GM12872 (cell line): ENCODE measurements at regions not wholly inside any gene's neighbourhood (a gene's known extent, or its start where the extent isn't known, plus 50 kb on each side); places are given as distances from the start of the nearest gene placed in this dataset.

Source experiments
- TF ChIP-seq, protein P1 (sequence below): IDR thresholded peaks from 3 replicates; pipeline ENCODE4 v1.5.1; 2011; ENCODE audit warnings: low read depth, mild to moderate bottlenecking, low read length, moderate library complexity; ENCODE audit not compliant: insufficient read depth

DNA sequence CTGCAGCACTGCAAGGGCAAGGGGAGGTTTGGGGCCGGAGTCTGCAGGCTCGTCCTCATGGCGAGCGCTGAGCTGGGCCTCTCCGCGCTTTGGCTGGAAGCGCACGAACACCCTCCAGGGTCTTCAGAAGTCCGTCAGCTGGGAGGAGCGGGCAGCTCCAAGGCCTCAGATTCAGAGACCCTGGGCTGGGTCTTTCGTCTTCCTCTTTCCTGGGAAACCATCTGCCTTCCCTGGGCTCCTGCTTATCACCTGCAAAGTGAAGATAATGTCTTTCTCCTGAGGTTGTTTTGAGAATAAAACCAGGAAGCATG, 525.6 kb downstream of the BRD1 start:
- TF ChIP-seq, protein P1, sequence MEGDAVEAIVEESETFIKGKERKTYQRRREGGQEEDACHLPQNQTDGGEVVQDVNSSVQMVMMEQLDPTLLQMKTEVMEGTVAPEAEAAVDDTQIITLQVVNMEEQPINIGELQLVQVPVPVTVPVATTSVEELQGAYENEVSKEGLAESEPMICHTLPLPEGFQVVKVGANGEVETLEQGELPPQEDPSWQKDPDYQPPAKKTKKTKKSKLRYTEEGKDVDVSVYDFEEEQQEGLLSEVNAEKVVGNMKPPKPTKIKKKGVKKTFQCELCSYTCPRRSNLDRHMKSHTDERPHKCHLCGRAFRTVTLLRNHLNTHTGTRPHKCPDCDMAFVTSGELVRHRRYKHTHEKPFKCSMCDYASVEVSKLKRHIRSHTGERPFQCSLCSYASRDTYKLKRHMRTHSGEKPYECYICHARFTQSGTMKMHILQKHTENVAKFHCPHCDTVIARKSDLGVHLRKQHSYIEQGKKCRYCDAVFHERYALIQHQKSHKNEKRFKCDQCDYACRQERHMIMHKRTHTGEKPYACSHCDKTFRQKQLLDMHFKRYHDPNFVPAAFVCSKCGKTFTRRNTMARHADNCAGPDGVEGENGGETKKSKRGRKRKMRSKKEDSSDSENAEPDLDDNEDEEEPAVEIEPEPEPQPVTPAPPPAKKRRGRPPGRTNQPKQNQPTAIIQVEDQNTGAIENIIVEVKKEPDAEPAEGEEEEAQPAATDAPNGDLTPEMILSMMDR: no peak

DNA sequence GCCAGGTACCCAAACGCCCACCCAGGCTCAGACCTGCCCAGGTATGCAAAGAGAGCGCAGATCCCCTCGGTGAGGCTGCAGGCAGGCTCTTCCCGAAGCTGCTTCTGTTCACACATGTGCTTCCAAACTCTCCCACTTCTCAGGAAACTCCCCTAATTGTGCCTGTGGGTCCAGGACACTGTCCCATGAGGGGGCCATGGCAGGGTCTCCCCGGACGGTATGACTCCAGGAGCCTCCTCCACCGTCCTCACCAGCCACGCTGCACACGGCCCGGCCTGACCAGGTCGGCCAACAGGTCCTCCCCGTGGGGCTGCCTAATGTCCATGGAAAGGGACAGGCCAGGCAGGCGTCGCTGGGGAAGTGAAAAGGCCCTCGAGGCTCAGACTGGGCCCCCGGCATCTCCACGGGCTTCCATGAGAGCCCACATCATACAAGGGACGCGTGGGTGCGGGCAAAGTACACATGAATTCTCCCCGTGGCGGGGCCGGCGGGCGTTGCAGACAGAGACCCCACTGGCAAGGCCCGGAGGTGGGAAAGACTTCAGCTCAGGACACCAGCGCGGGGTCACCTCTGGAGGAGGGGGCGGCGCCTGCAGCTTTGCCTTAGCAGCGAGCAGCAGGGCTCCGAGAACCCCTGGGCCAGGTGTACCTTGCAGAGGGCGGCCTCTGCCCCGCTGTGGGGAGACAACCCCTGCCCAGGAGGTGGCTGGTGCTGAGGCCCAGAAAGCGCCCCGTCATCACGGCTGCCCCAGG, 526.1 kb downstream of the BRD1 start:
- TF ChIP-seq, protein P1: no peak

DNA sequence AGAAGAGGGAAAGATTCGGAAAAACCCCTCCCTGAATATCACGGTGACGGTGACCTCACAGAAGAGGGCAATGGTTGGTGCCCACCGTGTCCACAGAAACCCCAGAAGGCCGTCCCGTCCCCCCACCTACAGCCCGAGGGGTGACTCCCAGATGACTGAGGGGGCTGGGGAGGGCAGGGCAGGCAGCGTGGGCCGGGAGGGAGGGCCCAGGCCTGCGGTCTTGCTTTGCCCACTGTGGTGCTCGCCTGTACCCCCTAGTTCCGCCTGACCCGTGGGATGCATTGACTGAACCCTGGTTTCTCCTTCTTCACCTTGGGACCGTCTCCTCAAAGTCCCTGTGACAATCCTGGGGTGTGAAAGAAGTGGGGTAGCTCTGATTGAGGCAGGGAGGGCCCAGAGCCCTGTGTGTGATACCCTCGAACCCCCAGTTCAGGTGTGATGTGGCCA, 526.7 kb downstream of the BRD1 start:
- TF ChIP-seq, protein P1: no peak

DNA sequence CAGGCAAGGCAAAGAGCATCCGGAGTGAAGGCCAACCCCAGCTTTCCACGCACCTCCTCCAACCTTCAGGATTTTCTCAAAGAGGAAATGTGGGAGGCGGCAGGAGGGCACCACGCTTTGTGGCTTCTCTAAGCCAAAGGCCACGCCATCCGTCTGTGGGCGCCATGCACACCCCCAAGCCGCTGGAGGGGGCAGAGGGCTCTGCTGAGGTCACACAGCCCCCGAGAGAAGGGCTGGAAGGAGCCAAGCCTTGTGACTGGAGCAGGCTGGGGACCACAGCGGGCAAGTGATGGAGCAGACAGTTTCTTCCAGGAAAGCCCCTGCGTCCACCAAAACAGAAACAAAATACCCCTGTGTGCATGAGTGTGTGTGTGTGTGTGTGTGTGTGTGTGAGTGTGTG, 527.4 kb downstream of the BRD1 start:
- TF ChIP-seq, protein P1: no peak

DNA sequence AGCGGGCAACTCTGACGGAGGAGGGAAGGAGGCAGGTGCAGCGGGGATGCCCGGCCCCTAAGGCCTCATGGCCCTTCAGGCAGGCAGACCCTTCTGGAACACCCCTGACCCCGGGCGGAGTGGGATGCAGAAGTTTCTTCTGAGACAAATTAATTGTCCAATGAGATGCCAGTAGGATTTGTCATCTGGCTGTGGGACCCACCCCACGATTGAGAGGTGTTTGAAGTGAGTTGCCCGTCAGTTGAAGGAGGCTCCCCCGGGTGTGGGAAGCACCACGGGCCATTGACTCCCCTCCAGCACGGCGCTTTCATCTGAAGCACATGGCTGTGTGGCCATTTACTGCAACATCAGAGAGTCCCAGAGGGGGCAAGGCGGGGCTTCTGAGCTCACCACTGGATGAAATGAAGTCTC, 527.8 kb downstream of the BRD1 start:
- TF ChIP-seq, protein P1: no peak

DNA sequence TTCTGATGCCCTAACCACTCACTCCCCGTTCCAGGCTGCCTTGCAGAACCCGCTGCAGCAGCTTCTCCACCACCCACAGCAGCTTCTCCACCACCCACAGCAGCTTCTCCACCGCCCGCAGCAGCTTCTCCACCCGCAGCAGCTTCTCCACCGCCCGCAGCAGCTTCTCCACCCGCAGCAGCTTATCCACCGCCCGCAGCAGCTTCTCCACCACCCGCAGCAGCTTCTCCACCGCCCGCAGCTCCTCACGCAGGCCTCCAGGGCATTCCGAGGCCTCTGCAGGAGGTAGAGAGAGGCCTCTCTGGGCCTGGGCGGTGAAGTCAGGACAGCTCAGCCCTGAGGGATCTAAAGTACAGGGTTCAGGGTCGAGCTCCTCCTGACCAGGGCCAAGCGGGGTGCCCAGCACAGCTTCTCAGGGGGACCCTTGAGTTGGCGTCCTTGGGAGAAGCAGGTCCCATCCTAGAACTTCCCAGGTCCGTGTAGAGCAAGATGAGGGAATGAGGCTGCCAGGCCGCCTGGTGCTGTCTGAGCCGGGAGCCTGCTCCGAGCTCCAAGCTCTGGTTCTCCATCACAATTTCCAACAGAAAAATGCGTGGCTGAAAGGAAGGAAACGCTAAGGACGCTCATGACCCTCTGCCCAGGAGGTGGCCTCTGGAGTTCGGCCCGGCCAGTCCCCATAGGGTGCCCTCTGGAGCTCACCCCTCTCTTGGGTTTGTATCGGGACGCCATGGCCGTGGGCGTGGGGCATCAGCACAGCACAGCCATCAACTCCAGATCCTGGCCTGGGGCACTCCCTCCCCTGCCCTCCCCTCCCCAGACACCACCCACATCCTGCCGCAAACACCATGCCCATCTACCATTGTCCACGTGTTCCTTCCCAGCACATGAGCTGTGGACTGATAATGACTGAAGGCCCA, 528.6 kb downstream of the BRD1 start:
- TF ChIP-seq, protein P1: no peak

DNA sequence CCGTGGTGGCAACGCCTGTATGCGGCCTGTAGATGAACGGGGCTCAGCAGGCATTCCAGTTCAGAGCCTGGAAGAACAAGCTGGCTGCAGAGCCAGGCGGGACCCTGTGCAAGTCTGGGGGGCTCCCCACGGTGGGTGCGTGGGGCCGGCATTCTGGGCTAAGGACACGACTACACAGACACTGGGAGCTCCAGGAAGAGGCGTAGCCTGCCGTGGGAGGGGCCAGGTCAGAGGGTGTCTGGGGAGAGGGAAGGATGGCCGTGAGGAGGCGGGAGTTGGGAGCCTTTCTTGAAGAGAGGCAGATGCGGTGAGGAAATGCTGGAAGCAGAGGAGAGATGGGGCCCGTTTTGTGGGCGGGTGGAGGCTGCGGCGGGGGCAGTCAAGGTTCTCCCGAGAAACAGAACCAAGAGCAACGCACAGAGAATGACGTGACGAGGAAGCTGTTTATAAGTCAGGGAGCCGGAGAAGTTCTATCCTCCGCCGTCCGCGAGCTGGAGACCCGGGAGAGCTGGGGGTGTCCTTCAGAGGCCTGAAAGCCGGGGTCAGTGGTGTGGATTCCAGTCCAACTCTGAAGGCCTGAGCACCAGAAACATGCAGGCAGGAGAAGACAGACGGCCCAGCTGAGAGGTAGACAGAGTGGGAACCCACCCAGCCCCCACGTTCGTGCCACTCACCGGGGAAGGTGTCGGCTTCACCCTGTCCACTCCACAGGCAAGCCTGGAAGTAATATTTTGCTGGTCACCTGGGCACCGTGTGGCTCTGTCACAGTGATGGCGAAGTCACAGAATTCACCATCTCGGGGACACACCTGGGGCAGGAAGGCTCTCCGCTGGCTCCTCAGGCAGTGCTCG, 529.6 kb downstream of the BRD1 start:
- TF ChIP-seq, protein P1: no peak
